Smooth muscle cell (in vitro differentiated cells): ENCODE measurements at regions not wholly inside any gene's neighbourhood (a gene's known extent, or its start where the extent isn't known, plus 50 kb on each side); places are given as distances from the start of the nearest gene placed in this dataset. TPM values are rescaled to one million over a fixed set of nuclear protein-coding genes. Genes with fewer than 3 reads are reported as not detected.

ENCODE experiments used
- DNase-seq: peaks from one replicate; lab custom pipeline; 2025; ENCODE audit not compliant: unreplicated experiment; lab: John Stamatoyannopoulos, UW
- H2AFZ ChIP-seq: fragments of 200-600 bp; sonication (generic); 2 replicates; pipeline ENCODE4 v1.6.0; 2016; ENCODE audit warnings: antibody characterized with exemption, low read depth, mild to moderate bottlenecking
- H3F3A ChIP-seq: fragments of 200-600 bp; sonication (generic); 2 replicates; pipeline ENCODE4 v1.6.0; 2017; ENCODE audit warnings: antibody characterized with exemption, low read depth
- H3K27ac ChIP-seq: fragments of 200-600 bp; sonication (generic); 2 replicates; pipeline ENCODE4 v1.5.1; 2016; ENCODE audit warnings: low read depth, mild to moderate bottlenecking
- H3K27me3 ChIP-seq: fragments of 200-600 bp; sonication (generic); 2 replicates; pipeline ENCODE4 v1.6.1; 2016; ENCODE audit warnings: low read depth, mild to moderate bottlenecking
- H3K36me3 ChIP-seq: fragments of 200-600 bp; sonication (generic); 2 replicates; pipeline ENCODE4 v1.5.1; 2016; ENCODE audit warnings: low read depth
- H3K4me1 ChIP-seq: fragments of 200-600 bp; sonication (generic); 2 replicates; pipeline ENCODE4 v1.5.1; 2016; ENCODE audit warnings: low read depth
- H3K4me2 ChIP-seq: fragments of 200-600 bp; sonication (generic); 2 replicates; pipeline ENCODE4 v1.6.0; 2016; ENCODE audit warnings: mild to moderate bottlenecking
- H3K4me3 ChIP-seq: fragments of 200-600 bp; sonication (generic); 2 replicates; pipeline ENCODE4 v1.5.1; 2016; ENCODE audit warnings: mild to moderate bottlenecking
- H3K79me2 ChIP-seq: fragments of 200-600 bp; sonication (generic); 2 replicates; pipeline ENCODE4 v1.6.0; 2016; ENCODE audit warnings: low read depth, mild to moderate bottlenecking
- H3K9ac ChIP-seq: fragments of 200-600 bp; sonication (generic); 2 replicates; pipeline ENCODE4 v1.6.0; 2016; ENCODE audit warnings: low read depth
- H3K9me3 ChIP-seq: fragments of 200-600 bp; sonication (generic); replicated peaks from 2 replicates; pipeline ENCODE4 v1.5.1; 2016; ENCODE audit warnings: low read depth
- H4K20me1 ChIP-seq: fragments of 200-600 bp; sonication (generic); 2 replicates; pipeline ENCODE4 v1.6.0; 2016; ENCODE audit warnings: low read depth
- WGBS: methylation state at CpG from one replicate; pipeline ENCODE4 v1.1.7; 2016; ENCODE audit warnings: low lambda C conversion rate; 5-methylcytosine and 5-hydroxymethylcytosine counted together
- microRNA-seq: library from miRNA; unstranded; fragments of <30 nt; microRNA quantifications from one replicate; pipeline ENCODE4, GENCODE V29; 2016; ENCODE audit warnings: borderline number of aligned reads
- small RNA-seq: library from RNA; depleted of rRNA; stranded (forward); fragments of <200 nt; gene quantifications from one replicate; pipeline ENCODE3, GENCODE V24; 2014
- TF ChIP-seq, protein P1 (sequence below): fragments of 200-600 bp; sonication (generic); IDR thresholded peaks from 2 replicates; pipeline ENCODE4 v1.5.1; 2017; ENCODE audit warnings: borderline replicate concordance, mild to moderate bottlenecking, antibody characterized with exemption; ENCODE audit not compliant: insufficient read depth, poor library complexity, severe bottlenecking

DNA sequence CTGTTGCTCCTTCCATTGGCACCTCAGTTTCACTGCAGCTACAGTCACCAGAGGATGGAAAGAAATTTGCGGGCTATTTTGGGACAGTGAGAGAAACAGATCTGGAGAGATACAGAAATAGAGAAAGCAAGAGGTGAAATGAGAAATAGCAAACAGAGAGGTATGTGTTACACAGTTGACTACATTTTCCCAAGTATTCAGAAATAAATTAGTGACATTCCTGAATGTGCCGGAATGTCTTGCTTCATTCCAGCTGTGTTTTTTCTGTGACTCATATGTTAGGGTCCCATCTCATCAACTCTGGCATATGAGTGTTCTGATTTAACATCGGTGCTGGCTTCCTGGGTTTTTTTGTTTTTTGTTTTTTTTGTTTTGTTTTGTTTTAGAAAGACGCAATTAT lies 63.8 kb upstream of the ZNF462 start:
- TF ChIP-seq, protein P1, sequence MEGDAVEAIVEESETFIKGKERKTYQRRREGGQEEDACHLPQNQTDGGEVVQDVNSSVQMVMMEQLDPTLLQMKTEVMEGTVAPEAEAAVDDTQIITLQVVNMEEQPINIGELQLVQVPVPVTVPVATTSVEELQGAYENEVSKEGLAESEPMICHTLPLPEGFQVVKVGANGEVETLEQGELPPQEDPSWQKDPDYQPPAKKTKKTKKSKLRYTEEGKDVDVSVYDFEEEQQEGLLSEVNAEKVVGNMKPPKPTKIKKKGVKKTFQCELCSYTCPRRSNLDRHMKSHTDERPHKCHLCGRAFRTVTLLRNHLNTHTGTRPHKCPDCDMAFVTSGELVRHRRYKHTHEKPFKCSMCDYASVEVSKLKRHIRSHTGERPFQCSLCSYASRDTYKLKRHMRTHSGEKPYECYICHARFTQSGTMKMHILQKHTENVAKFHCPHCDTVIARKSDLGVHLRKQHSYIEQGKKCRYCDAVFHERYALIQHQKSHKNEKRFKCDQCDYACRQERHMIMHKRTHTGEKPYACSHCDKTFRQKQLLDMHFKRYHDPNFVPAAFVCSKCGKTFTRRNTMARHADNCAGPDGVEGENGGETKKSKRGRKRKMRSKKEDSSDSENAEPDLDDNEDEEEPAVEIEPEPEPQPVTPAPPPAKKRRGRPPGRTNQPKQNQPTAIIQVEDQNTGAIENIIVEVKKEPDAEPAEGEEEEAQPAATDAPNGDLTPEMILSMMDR: no peak
- Histone ChIP-seq H3K4me3 (no peak overlapping the region), H3F3A (no peaks in the 10 kb centered on the region), H3K79me2 (no peaks in the 10 kb centered on the region), H3K9me3 (no peaks in the 10 kb centered on the region), H3K27me3 (no peaks in the 10 kb centered on the region), H4K20me1 (no peaks in the 10 kb centered on the region), H3K4me2 (peak overlapping the region; percentile 69), H3K4me1 (peaks cover 14% of the 10 kb centered on the region), H3K27ac (peak overlapping the region; percentile 57), H3K36me3 (no peaks in the 10 kb centered on the region), H3K9ac (no peak overlapping the region), H2AFZ (no peak overlapping the region)
- no peak for DNase-seq
- 27% methylated on average over 4 of the region's 4 CpGs for WGBS

DNA sequence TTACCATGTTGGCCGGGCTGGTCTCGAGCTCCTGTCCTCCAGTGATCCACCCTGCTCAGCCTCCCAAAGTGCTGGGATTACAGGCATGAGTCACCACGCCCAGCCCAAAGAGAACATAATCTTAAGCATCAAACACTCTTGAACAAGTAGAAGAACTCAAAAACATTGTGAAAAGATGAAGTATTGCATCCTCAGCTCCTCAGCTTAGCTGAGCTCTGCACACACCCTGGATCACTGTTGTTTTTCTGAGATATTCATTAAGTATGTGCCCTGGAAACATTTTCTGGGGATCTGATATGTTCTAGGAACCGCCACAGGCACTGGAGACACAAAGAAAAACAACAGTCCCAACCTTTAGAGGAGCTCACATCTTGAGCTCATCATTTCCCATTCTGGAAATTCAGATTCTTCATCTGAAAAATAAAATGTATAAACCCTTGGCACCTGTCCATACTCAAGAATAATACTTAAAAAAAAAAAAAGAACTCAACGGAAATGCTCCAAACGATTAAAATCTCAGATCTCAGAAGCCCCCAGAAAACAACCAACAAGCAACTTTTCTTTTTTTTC lies 62.2 kb upstream of the ZNF462 start:
- Histone ChIP-seq H3K4me2 (no peak overlapping the region), H3K9me3 (no peaks in the 10 kb centered on the region), H4K20me1 (no peaks in the 10 kb centered on the region), H3K4me3 (no peak overlapping the region), H3F3A (no peaks in the 10 kb centered on the region), H3K79me2 (no peaks in the 10 kb centered on the region), H3K9ac (no peak overlapping the region), H2AFZ (no peak overlapping the region), H3K36me3 (no peaks in the 10 kb centered on the region), H3K27me3 (no peaks in the 10 kb centered on the region), H3K4me1 (peaks cover 14% of the 10 kb centered on the region), H3K27ac (no peak overlapping the region)
- no peak for DNase-seq
- TF ChIP-seq, protein P1: no peak
- 84% methylated on average over 6 of the region's 6 CpGs for WGBS

DNA sequence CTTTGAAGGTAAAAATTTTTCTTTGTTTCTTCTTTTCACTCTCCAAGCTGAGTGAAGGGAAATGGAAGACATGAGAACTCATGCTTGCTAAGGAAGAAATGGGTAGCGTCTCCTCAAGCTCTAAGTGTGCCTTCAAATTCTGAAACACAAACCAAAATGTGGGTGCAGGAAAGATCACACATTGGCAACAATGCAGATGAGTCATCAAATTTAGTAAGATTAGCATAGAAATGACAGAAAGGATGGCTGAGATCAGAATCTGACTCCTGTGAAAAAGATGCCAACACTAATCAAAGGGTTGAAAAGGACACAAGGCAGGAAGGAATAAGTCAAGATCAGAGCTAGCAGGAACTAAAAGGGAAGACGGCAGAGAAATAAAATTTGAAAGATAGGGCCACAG lies 61.1 kb upstream of the ZNF462 start:
- Histone ChIP-seq H4K20me1 (no peaks in the 10 kb centered on the region), H2AFZ (no peak overlapping the region), H3K79me2 (no peaks in the 10 kb centered on the region), H3K9ac (no peak overlapping the region), H3K27ac (no peak overlapping the region), H3K4me2 (no peak overlapping the region), H3K9me3 (no peaks in the 10 kb centered on the region), H3K4me1 (peaks cover 14% of the 10 kb centered on the region), H3K4me3 (no peak overlapping the region), H3K27me3 (no peaks in the 10 kb centered on the region), H3F3A (no peaks in the 10 kb centered on the region), H3K36me3 (no peaks in the 10 kb centered on the region)
- TF ChIP-seq, protein P1: no peak
- DNase-seq: no peak
- 92% methylated on average over 2 of the region's 2 CpGs for WGBS

Small RNA genes lying in the stretch of these regions (microRNA-seq; reads per million reads assigned to microRNA genes)
- not detected for gene MIR8081

Small RNA genes lying in the stretch of these regions (small RNA-seq; reads per million reads assigned to genes)
- gene MIR8081: not detected
